Esophagus muscularis mucosa (tissue), 4 donors: ENCODE measurements at regions not wholly inside any gene's neighbourhood (a gene's known extent, or its start where the extent isn't known, plus 50 kb on each side); places are given as distances from the start of the nearest gene placed in this dataset.

Experiments used
- EP300 ChIP-seq: sonication (generic); formaldehyde crosslinking; IDR thresholded peaks from one replicate; pipeline ENCODE4 v1.6.1; 2017; ENCODE audit warnings: antibody characterized with exemption
- POLR2A ChIP-seq: fragments of 450-650 bp; IDR thresholded peaks from one replicate; pipeline ENCODE4 v1.6.1; 2017; ENCODE audit warnings: antibody characterized with exemption, moderate library complexity, mild to moderate bottlenecking, low read depth
- TF ChIP-seq, protein P1 (sequence below), 3 experiments: fragments of 200-600 bp in 2 of 3; fragments of 450-650 bp in 1 of 3; sonication (generic) in 2 of 3; IDR thresholded peaks; one replicate each; pipeline ENCODE4 v1.5.1; 2017 to 2019; ENCODE audit warnings: antibody characterized with exemption in 3 of 3, mild to moderate bottlenecking in 2 of 3, moderate library complexity in 1 of 3

DNA sequence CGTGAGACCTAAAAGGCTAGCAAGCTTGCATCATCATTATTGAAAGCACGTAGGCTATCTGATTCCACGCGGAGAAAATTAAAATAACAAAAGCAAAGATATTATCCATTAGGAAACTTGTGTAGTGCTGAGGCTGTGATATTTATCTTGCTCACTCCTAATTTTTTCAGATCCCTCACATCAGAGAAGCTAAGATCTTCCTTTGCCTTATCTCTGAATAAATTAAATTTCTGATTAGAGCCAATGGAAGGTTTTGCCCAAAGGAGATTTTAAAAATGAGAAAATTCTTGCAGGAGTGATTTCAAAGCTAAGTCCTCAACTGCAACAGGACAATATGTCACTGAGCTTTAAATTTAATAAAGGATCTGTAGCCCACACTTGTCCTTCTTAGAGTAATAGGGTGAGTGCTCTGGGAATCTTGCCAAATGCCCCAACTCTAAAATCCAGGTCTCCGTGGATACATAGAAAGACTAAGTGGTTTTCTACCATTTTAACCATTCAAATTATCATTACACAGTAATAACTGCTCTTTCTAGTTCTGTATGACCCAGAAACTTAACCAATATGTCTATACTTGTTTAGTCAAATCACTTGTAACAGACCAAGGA is 295.0 kb downstream of the CAAP1 start:
- no peak for TF ChIP-seq POLR2A
- TF ChIP-seq, protein P1, sequence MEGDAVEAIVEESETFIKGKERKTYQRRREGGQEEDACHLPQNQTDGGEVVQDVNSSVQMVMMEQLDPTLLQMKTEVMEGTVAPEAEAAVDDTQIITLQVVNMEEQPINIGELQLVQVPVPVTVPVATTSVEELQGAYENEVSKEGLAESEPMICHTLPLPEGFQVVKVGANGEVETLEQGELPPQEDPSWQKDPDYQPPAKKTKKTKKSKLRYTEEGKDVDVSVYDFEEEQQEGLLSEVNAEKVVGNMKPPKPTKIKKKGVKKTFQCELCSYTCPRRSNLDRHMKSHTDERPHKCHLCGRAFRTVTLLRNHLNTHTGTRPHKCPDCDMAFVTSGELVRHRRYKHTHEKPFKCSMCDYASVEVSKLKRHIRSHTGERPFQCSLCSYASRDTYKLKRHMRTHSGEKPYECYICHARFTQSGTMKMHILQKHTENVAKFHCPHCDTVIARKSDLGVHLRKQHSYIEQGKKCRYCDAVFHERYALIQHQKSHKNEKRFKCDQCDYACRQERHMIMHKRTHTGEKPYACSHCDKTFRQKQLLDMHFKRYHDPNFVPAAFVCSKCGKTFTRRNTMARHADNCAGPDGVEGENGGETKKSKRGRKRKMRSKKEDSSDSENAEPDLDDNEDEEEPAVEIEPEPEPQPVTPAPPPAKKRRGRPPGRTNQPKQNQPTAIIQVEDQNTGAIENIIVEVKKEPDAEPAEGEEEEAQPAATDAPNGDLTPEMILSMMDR (IDR thresholded peaks at IDR 0.05) = no peak
- no peak for TF ChIP-seq EP300
